IMR-90 (cell line): ENCODE measurements at regions not wholly inside any gene's neighbourhood (a gene's known extent, or its start where the extent isn't known, plus 50 kb on each side); places are given as distances from the start of the nearest gene placed in this dataset.

Source experiments
- ATAC-seq: fragments of 200-7000 bp; cut with Tn5 transposase; 2 replicates; pipeline ENCODE4 v1.9.1; 2020; ENCODE audit warnings: low read depth, mild to moderate bottlenecking, moderate library complexity
- BruUV-seq: library from RNA; stranded (reverse); fragments of 400-500 nt; replicated peaks from 2 replicates; lab custom pipeline; 2021; lab: Mats Ljungman, UMichigan
- CTCF ChIA-PET: fragments of 300-600 bp; formaldehyde crosslinking; extraction: SDS; loops from one replicate; lab custom pipeline; 2021; ENCODE audit warnings: antibody characterized with exemption; lab: Yijun Ruan, JAX
- POLR2A ChIA-PET: fragments of 300-600 bp; sonication (Branson Sonifier 250); formaldehyde crosslinking; loops from one replicate; lab custom pipeline; 2022; ENCODE audit warnings: antibody characterized with exemption; ENCODE audit not compliant: unreplicated experiment; lab: Charles Lee
- DNase-seq: peaks from one replicate; pipeline ENCODE4 v3.0.0; 2013
- H2AFZ ChIP-seq: replicated peaks from 2 replicates; pipeline ENCODE3; 2013; ENCODE audit warnings: low read length, mild to moderate bottlenecking; ENCODE audit not compliant: poor library complexity
- H2AK5ac ChIP-seq: 2 replicates; pipeline ENCODE4 v1.6.1; 2013; ENCODE audit warnings: low read depth, low read length, inconsistent platforms
- H2AK9ac ChIP-seq: replicated peaks from 2 replicates; pipeline ENCODE3; 2013; ENCODE audit warnings: mild to moderate bottlenecking, low read depth, low read length, moderate library complexity; ENCODE audit not compliant: poor library complexity
- H2BK120ac ChIP-seq: 2 replicates; pipeline ENCODE4 v1.6.1; 2013; ENCODE audit warnings: low read depth, low read length, inconsistent platforms
- H2BK15ac ChIP-seq: 3 replicates; pipeline ENCODE4 v1.6.1; 2013; ENCODE audit warnings: low read depth, low read length, inconsistent platforms
- H2BK20ac ChIP-seq: 2 replicates; pipeline ENCODE4 v1.6.1; 2013; ENCODE audit warnings: low read depth, mild to moderate bottlenecking, inconsistent platforms, low read length, moderate library complexity
- H2BK5ac ChIP-seq: 2 replicates; pipeline ENCODE4 v1.6.1; 2013; ENCODE audit warnings: mild to moderate bottlenecking, low read depth, low read length, inconsistent platforms; ENCODE audit not compliant: poor library complexity, severe bottlenecking
- H3K14ac ChIP-seq: replicated peaks from 2 replicates; pipeline ENCODE4 v1.6.1; 2013; ENCODE audit warnings: low read depth, low read length, inconsistent platforms
- H3K18ac ChIP-seq: 2 replicates; pipeline ENCODE4 v1.6.1; 2013; ENCODE audit warnings: low read depth, low read length, control low read depth
- H3K23ac ChIP-seq: 2 replicates; pipeline ENCODE4 v1.6.1; 2013; ENCODE audit warnings: low read depth, low read length, inconsistent platforms
- H3K27ac ChIP-seq: 2 replicates; pipeline ENCODE4 v1.5.1; 2013; ENCODE audit warnings: mild to moderate bottlenecking, control low read depth, low read length; ENCODE audit not compliant: insufficient read depth
- H3K27me3 ChIP-seq: 2 replicates; pipeline ENCODE4 v1.6.1; 2013; ENCODE audit warnings: low read length; ENCODE audit not compliant: control insufficient read depth, insufficient read depth
- H3K36me3 ChIP-seq: 2 replicates; pipeline ENCODE4 v1.6.1; 2013; ENCODE audit warnings: low read length, mixed read lengths; ENCODE audit not compliant: control insufficient read depth, insufficient read depth
- H3K4ac ChIP-seq: 2 replicates; pipeline ENCODE4 v1.6.1; 2013; ENCODE audit warnings: low read depth, low read length, inconsistent platforms
- H3K4me1 ChIP-seq: 2 replicates; pipeline ENCODE4 v1.6.1; 2013; ENCODE audit warnings: low read length, mixed read lengths; ENCODE audit not compliant: control insufficient read depth, insufficient read depth
- H3K4me2 ChIP-seq: 2 replicates; pipeline ENCODE4 v1.6.1; 2013; ENCODE audit warnings: low read depth, mild to moderate bottlenecking, control low read depth, low read length, moderate library complexity
- H3K4me3 ChIP-seq: 2 replicates; pipeline ENCODE4 v1.5.1; 2013; ENCODE audit warnings: low read depth, mild to moderate bottlenecking, control low read depth, low read length, moderate library complexity; ENCODE audit not compliant: insufficient read depth
- H3K56ac ChIP-seq: 2 replicates; pipeline ENCODE4 v1.6.1; 2013; ENCODE audit warnings: low read length, inconsistent platforms; ENCODE audit not compliant: insufficient read depth; ENCODE audit errors: extremely low read depth
- H3K79me1 ChIP-seq, 2 experiments: 2 replicates each; pipeline ENCODE4 v1.6.1; 2013; ENCODE audit warnings: low read length in 2 of 2, inconsistent platforms in 1 of 2, low read depth in 1 of 2
- H3K9ac ChIP-seq: 2 replicates; pipeline ENCODE4 v1.6.1; 2013; ENCODE audit warnings: low read depth, low read length, control low read depth
- H3K9me1 ChIP-seq: 2 replicates; pipeline ENCODE4 v1.6.1; 2013; ENCODE audit warnings: low read length, inconsistent platforms; ENCODE audit not compliant: insufficient read depth
- H3K9me3 ChIP-seq: 2 replicates; pipeline ENCODE4 v1.6.1; 2013; ENCODE audit warnings: low read length; ENCODE audit not compliant: control insufficient read depth, insufficient read depth
- H4K20me1 ChIP-seq: 2 replicates; pipeline ENCODE4 v1.6.1; 2013; ENCODE audit warnings: low read length, inconsistent platforms; ENCODE audit not compliant: insufficient read depth
- H4K5ac ChIP-seq: 2 replicates; pipeline ENCODE4 v1.6.1; 2013; ENCODE audit warnings: mild to moderate bottlenecking, low read depth, low read length, control low read depth
- H4K8ac ChIP-seq, 2 experiments: 2 replicates each; pipeline ENCODE4 v1.6.1; 2013; ENCODE audit warnings: low read depth in 2 of 2, low read length in 2 of 2, control low read depth in 1 of 2, inconsistent platforms in 1 of 2
- H4K91ac ChIP-seq: 2 replicates; pipeline ENCODE4 v1.6.1; 2013; ENCODE audit warnings: low read depth, low read length, inconsistent platforms; ENCODE audit not compliant: insufficient read depth
- MAFK ChIP-seq: IDR thresholded peaks from 2 replicates; pipeline ENCODE4 v1.6.1; 2012; ENCODE audit warnings: low read depth, low read length, improper control_type of control experiment
- POLR2A ChIP-seq: IDR thresholded peaks from 2 replicates; pipeline ENCODE4 v1.6.1; 2012; ENCODE audit warnings: mild to moderate bottlenecking, low read depth, low read length
- SMC3 ChIP-seq: fragments of 150-350 bp; IDR thresholded peaks from 2 replicates; pipeline ENCODE4 v1.6.1; 2016; ENCODE audit warnings: low read depth, mild to moderate bottlenecking, antibody characterized with exemption, low read length, moderate library complexity
- WGBS, 2 experiments: methylation state at CpG; one replicate each; pipeline versions ENCODE4 v1.1.5 to v1.1.7; 2013; ENCODE audit warnings: missing lambda C conversion rate in 2 of 2; ENCODE audit not compliant: insufficient read length in 1 of 2; ENCODE audit errors: extremely low coverage in 2 of 2; 5-methylcytosine and 5-hydroxymethylcytosine counted together
- dilution Hi-C: fragments of 300-500 bp; cut with HindIII; formaldehyde crosslinking; loops from one replicate; pipeline ENCODE4 v1.14.3; 2018; ENCODE audit warnings: low sequenced_read_pairs; ENCODE audit not compliant: unreplicated experiment
- in situ Hi-C: fragments of 300-500 bp; cut with MboI; formaldehyde crosslinking; loops from 3 replicates; pipeline ENCODE4 v1.14.3; 2019; ENCODE audit warnings: low sequenced_read_pairs, inconsistent platforms, mixed read lengths
- intact Hi-C: fragments of 100-400 bp; cut with micrococcal nuclease; formaldehyde crosslinking; loops from 2 replicates; pipeline ENCODE4 v1.10.0; 2022

DNA sequence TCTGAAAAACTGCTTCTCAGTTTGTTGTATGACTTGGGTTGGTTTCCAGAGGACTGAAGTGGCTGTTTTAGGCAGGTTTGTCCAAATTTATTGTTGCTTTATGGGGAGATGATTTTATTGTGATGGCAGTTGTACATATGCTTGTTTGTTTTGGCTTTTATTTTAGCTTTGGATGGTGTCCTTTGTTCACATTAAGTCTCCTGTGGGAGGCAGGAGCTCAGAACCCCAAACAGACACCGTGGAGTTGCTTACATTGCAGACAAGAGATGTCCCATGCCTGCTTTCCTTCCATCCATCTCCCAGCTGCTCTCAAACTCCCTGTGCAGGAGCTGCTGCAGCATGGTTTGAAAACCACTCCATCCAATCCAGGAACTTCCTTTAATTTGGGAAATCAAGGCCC lies 414.7 kb downstream of the LPIN1 start:
- H3K4me3 ChIP-seq, result no peak overlapping the region
- peak overlapping the region; percentile 44; the same call in 1 of the 3 replicates for H2BK15ac ChIP-seq
- dilution Hi-C loops, result no loop called here
- no peak overlapping the region for H3K4me2 ChIP-seq
- intact Hi-C loops, result no loop called here
- no peak overlapping the region for H2BK120ac ChIP-seq
- in situ Hi-C loops, result loop anchor here (10.0 kb wide), 1 partner anchor 554 kb away; the partner anchor contains the start of gene TRIB2
- H3K27ac ChIP-seq, result no peak overlapping the region
- no peaks in the 10 kb centered on the region for H3K36me3 ChIP-seq
- H4K8ac ChIP-seq, result no peak overlapping the region; a peak in 1 of 4 replicates
- no peak overlapping the region for H3K18ac ChIP-seq
- peaks cover 7% of the 10 kb centered on the region for H3K4me1 ChIP-seq
- no peak overlapping the region for H2BK5ac ChIP-seq
- no peaks in the 10 kb centered on the region for H4K20me1 ChIP-seq
- no peak overlapping the region for H3K14ac ChIP-seq
- no peak overlapping the region for H2AK5ac ChIP-seq
- WGBS, 2 experiments, result no CpG with 5 or more reads among the region's 1 CpG
- H3K27me3 ChIP-seq, result no peaks in the 10 kb centered on the region
- DNase-seq, result no peak
- no peak for ATAC-seq
- H3K9ac ChIP-seq, result no peak overlapping the region
- no peak overlapping the region for H3K23ac ChIP-seq
- H4K5ac ChIP-seq, result no peak overlapping the region
- no peaks in the 10 kb centered on the region for H3K9me1 ChIP-seq
- BruUV-seq, result no TSS peak
- H2BK20ac ChIP-seq, result no peak overlapping the region
- no peaks in the 10 kb centered on the region for H3K79me1 ChIP-seq
- no peak overlapping the region for H3K4ac ChIP-seq
- ChIA-PET CTCF (interaction anchor here (3.0 kb wide), 1 partner anchor 9 kb away, joined by 7 read pairs; no protein-coding TSS in a partner anchor), POLR2A (no interaction called here)
- no peak overlapping the region for H2AFZ ChIP-seq
- TF ChIP-seq MAFK (no peak), POLR2A (no peak), SMC3 (no peak)
- no peak overlapping the region for H2AK9ac ChIP-seq
- no peaks in the 10 kb centered on the region for H3K9me3 ChIP-seq
- H4K91ac ChIP-seq, result no peak overlapping the region
- H3K56ac ChIP-seq, result no peak overlapping the region
